GM23338 (cell line): ENCODE measurements at regions not wholly inside any gene's neighbourhood (a gene's known extent, or its start where the extent isn't known, plus 50 kb on each side); places are given as distances from the start of the nearest gene placed in this dataset.

Experiments used
- ATAC-seq: fragments of 200-7000 bp; cut with Tn5 transposase; 3 replicates; pipeline ENCODE4 v1.9.1; 2020
- DNase-seq: peaks from one replicate; pipeline ENCODE4 v3.0.0-alpha.2; 2015; ENCODE audit warnings: low spot score
- H2AFZ ChIP-seq: fragments of 200-600 bp; sonication (generic); 2 replicates; pipeline ENCODE4 v1.8.0; 2016; ENCODE audit warnings: antibody characterized with exemption, mild to moderate bottlenecking, moderate library complexity
- H3F3A ChIP-seq: fragments of 200-600 bp; sonication (generic); replicated peaks from 2 replicates; pipeline ENCODE4 v1.8.0; 2017; ENCODE audit warnings: antibody characterized with exemption, mixed run types, low read depth
- H3K27ac ChIP-seq: fragments of 200-600 bp; sonication (generic); 2 replicates; pipeline ENCODE4 v1.6.1; 2016; ENCODE audit warnings: low read depth
- H3K27me3 ChIP-seq: fragments of 200-600 bp; sonication (generic); 2 replicates; pipeline ENCODE4 v1.8.0; 2016; ENCODE audit warnings: mild to moderate bottlenecking, mixed run types, moderate library complexity; ENCODE audit not compliant: insufficient read depth
- H3K36me3 ChIP-seq: fragments of 200-600 bp; sonication (generic); 2 replicates; pipeline ENCODE4 v1.8.0; 2016; ENCODE audit warnings: mild to moderate bottlenecking; ENCODE audit not compliant: insufficient read depth
- H3K4me1 ChIP-seq: fragments of 200-600 bp; sonication (generic); 2 replicates; pipeline ENCODE4 v1.8.0; 2016; ENCODE audit warnings: mild to moderate bottlenecking, moderate library complexity; ENCODE audit not compliant: insufficient read depth
- H3K4me2 ChIP-seq: fragments of 200-600 bp; sonication (generic); 2 replicates; pipeline ENCODE4 v1.7.1; 2017; ENCODE audit warnings: mixed run types
- H3K4me3 ChIP-seq: fragments of 200-600 bp; sonication (generic); 2 replicates; pipeline ENCODE4 v1.6.1; 2016; ENCODE audit warnings: mixed run types
- H3K79me2 ChIP-seq: fragments of 200-600 bp; sonication (generic); replicated peaks from 2 replicates; pipeline ENCODE4 v1.8.0; 2017; ENCODE audit warnings: mild to moderate bottlenecking; ENCODE audit not compliant: insufficient read depth
- H3K9me2 ChIP-seq: fragments of 200-600 bp; sonication (generic); 2 replicates; pipeline ENCODE4 v1.8.0; 2017; ENCODE audit not compliant: insufficient read depth
- H4K20me1 ChIP-seq: fragments of 200-600 bp; sonication (generic); replicated peaks from 2 replicates; pipeline ENCODE4 v1.8.0; 2017; ENCODE audit warnings: mild to moderate bottlenecking; ENCODE audit not compliant: insufficient read depth
- H3K27ac Mint-ChIP-seq: 2 replicates; pipeline ENCODE4 v1.8.0; 2020; ENCODE audit warnings: inconsistent platforms, mild to moderate bottlenecking, moderate library complexity, mixed read lengths
- H3K27me3 Mint-ChIP-seq: 3 replicates; pipeline ENCODE4 v1.8.0; 2022; ENCODE audit warnings: low read depth, mild to moderate bottlenecking, moderate library complexity, mixed read lengths, inconsistent platforms; ENCODE audit not compliant: insufficient read depth, poor library complexity
- H3K36me3 Mint-ChIP-seq: 3 replicates; pipeline ENCODE4 v1.8.0; 2021; ENCODE audit warnings: low read depth, mild to moderate bottlenecking, inconsistent platforms, moderate library complexity, mixed read lengths
- H3K4me1 Mint-ChIP-seq: 3 replicates; pipeline ENCODE4 v1.8.0; 2020; ENCODE audit warnings: mild to moderate bottlenecking, inconsistent platforms, mixed read lengths
- H3K4me3 Mint-ChIP-seq: 3 replicates; pipeline ENCODE4 v1.8.0; 2021; ENCODE audit warnings: moderate library complexity, mild to moderate bottlenecking, inconsistent platforms, mixed read lengths
- H3K9me3 Mint-ChIP-seq: 3 replicates; pipeline ENCODE4 v1.8.0; 2020; ENCODE audit warnings: moderate library complexity, mild to moderate bottlenecking, inconsistent platforms, mixed read lengths
- CREB1 ChIP-seq: fragments of 250-450 bp; sonication (Bioruptor Pico); IDR thresholded peaks from 2 replicates; pipeline ENCODE4 v1.5.0; 2020; ENCODE audit warnings: low read depth, mild to moderate bottlenecking, moderate library complexity
- CTCF ChIP-seq, 2 experiments: fragments of 200-600 bp in 1 of 2; sonication (generic) in 1 of 2; conservative IDR thresholded peaks; 2 replicates each; pipeline versions ENCODE4 v1.5.1 to v1.6.1; 2016 to 2017; ENCODE audit warnings: antibody characterized with exemption in 2 of 2, low read depth in 2 of 2, mild to moderate bottlenecking in 2 of 2, moderate library complexity in 1 of 2
- ETS1 ChIP-seq: IDR thresholded peaks from 2 replicates; pipeline ENCODE4 v1.6.1; 2016; ENCODE audit warnings: antibody characterized with exemption
- EZH2phosphoT487 ChIP-seq: fragments of 200-600 bp; sonication (generic); IDR thresholded peaks from one replicate; pipeline ENCODE4 v1.8.1; 2018; ENCODE audit warnings: antibody characterized with exemption; ENCODE audit not compliant: unreplicated experiment
- NANOG ChIP-seq: IDR thresholded peaks from 2 replicates; pipeline ENCODE4 v1.6.1; 2016; ENCODE audit warnings: antibody characterized with exemption, borderline replicate concordance
- POLR2AphosphoS5 ChIP-seq: IDR thresholded peaks from 2 replicates; pipeline ENCODE4 v1.6.1; 2016; ENCODE audit warnings: antibody characterized with exemption, low read depth
- REST ChIP-seq: IDR thresholded peaks from one replicate; pipeline ENCODE4 v1.6.1; 2018; ENCODE audit warnings: antibody characterized with exemption; ENCODE audit not compliant: unreplicated experiment
- ZNF114 ChIP-seq: fragments of 250-450 bp; sonication (Bioruptor Pico); IDR thresholded peaks from 2 replicates; pipeline ENCODE4 v1.5.0; 2020; ENCODE audit warnings: mild to moderate bottlenecking, moderate library complexity
- ZNF331 ChIP-seq: fragments of 250-450 bp; sonication (Bioruptor Pico); IDR thresholded peaks from 2 replicates; pipeline ENCODE4 v1.5.0; 2020; ENCODE audit warnings: low read depth, mild to moderate bottlenecking, moderate library complexity
- ZNF462 ChIP-seq: fragments of 250-450 bp; sonication (Bioruptor Pico); IDR thresholded peaks from 2 replicates; pipeline ENCODE4 v1.5.0; 2020; ENCODE audit warnings: mild to moderate bottlenecking, moderate library complexity

- TF ChIP-seq REST (no peak), POLR2AphosphoS5 (no peak), ZNF331 (CRISPR knock-in tag) (no peak), ETS1 (no peak), ZNF114 (CRISPR knock-in tag) (no peak)
Observed at GRCh38 chr4:3852309-3852708, 86.1 kb downstream of the ADRA2C start (continued).

- Mint-ChIP-seq H3K4me3 (no peak overlapping the region), H3K27ac (no peak overlapping the region), H3K36me3 (peaks cover 15% of the 10 kb centered on the region; the same call in 2 of the 3 replicates), H3K27me3 (peaks cover 9% of the 10 kb centered on the region), H3K9me3 (peaks cover 27% of the 10 kb centered on the region), H3K4me1 (peaks cover 22% of the 10 kb centered on the region)
- Histone ChIP-seq H2AFZ (no peak overlapping the region), H3K27ac (no peak overlapping the region), H3K4me3 (no peak overlapping the region), H3K27me3 (no peaks in the 10 kb centered on the region), H3K4me2 (no peak overlapping the region), H3K36me3 (no peaks in the 10 kb centered on the region), H3K9me2 (no peaks in the 10 kb centered on the region), H3K79me2 (no peaks in the 10 kb centered on the region), H3K4me1 (peaks cover 14% of the 10 kb centered on the region), H4K20me1 (no peaks in the 10 kb centered on the region), H3F3A (no peaks in the 10 kb centered on the region)
- DNase-seq: no peak
- no peak for ATAC-seq
- TF ChIP-seq CTCF (conservative IDR thresholded peaks at IDR 0.05; ENCODE audit: low read depth in 2 of 2) (no peak), ETS1 (no peak), ZNF462 (CRISPR knock-in tag) (no peak), EZH2phosphoT487 (no peak), ZNF114 (CRISPR knock-in tag) (no peak), NANOG (no peak), CREB1 (CRISPR knock-in tag) (no peak)
Observed at GRCh38 chr4:3852711-3853110, 86.5 kb downstream of the ADRA2C start.
